ENCODE measurements at regions not wholly inside any gene's neighbourhood (a gene's known extent, or its start where the extent isn't known, plus 50 kb on each side); places are given as distances from the start of the nearest gene placed in this dataset.

GRCh38 chr19:30128211-30128610 lies 186.2 kb downstream of the URI1 start:
- no TSS peak for BruUV-seq (replicated peaks)
- 7% methylated on average over 6 of the region's 6 CpGs for WGBS (ENCODE audit: insufficient coverage, low coverage, missing lambda C conversion rate)
- Histone ChIP-seq H3K36me3 (ENCODE audit: control insufficient read depth, insufficient read depth, low read length) (no peaks in the 10 kb centered on the region), H3K9ac (ENCODE audit: insufficient read depth in 1 of 2, low read depth in 2 of 2, low read length in 2 of 2) (no peak overlapping the region), H3K27me3 (ENCODE audit: control insufficient read depth in 2 of 2, insufficient read depth in 2 of 2, low read length in 2 of 2) (peaks cover 12 to 47% of the 10 kb centered on the region in 2 experiments; a peak in 4 of 5 replicates), H3K4me2 (ENCODE audit: insufficient read depth, low read length) (no peak overlapping the region), H2AFZ (ENCODE audit: low read depth, low read length) (no peak overlapping the region), H3K4me3 (no peak overlapping the region), H3K79me2 (ENCODE audit: control insufficient read depth, insufficient read depth, low read length) (no peaks in the 10 kb centered on the region), H4K20me1 (replicated peaks; ENCODE audit: control insufficient read depth, insufficient read depth, low read length) (no peaks in the 10 kb centered on the region; the same call in none of the 2 replicates), H3K9me1 (ENCODE audit: control insufficient read depth, insufficient read depth, low read length) (no peaks in the 10 kb centered on the region), H3K27ac (ENCODE audit: extremely low read depth, low read depth, low read length) (no peak overlapping the region), H3K9me3 (replicated peaks; ENCODE audit: control insufficient read depth, insufficient read depth, low read depth, low read length) (no peaks in the 10 kb centered on the region), H3K4me1 (replicated peaks in 1 of 2; ENCODE audit: control insufficient read depth in 2 of 2, insufficient read depth in 2 of 2, low read length in 2 of 2) (no peaks in the 10 kb centered on the region; a peak in 1 of 5 replicates)
- FAIRE-seq: no peak
- no peak for DNase-seq (ENCODE audit: extremely low read depth in 1 of 4, low spot score in 3 of 4)
- POLR2A ChIA-PET: no interaction called here
- in situ Hi-C loops (cut with MboI) (no loop called here), intact Hi-C loops (cut with micrococcal nuclease) (no loop called here)
- CTCF ChIA-PET (ENCODE audit: low intra/inter-chr PET ratio): no interaction called here
- ATAC-seq: no peak
- TF ChIP-seq ARID3A (IDR thresholded peaks at IDR 0.05; ENCODE audit: borderline replicate concordance, low read depth, low read length) (no peak), OTX1 (CRISPR knock-in tag; IDR thresholded peaks at IDR 0.05) (no peak), REST (IDR thresholded peaks at IDR 0.05; ENCODE audit: borderline replicate concordance) (no peak), REST (CRISPR knock-in tag; IDR thresholded peaks at IDR 0.05; ENCODE audit: low read depth) (no peak), PREB (CRISPR knock-in tag; IDR thresholded peaks at IDR 0.05) (no peak), THAP7 (CRISPR knock-in tag; IDR thresholded peaks at IDR 0.05) (no peak), TCF7 (IDR thresholded peaks at IDR 0.05; ENCODE audit: borderline replicate concordance) (no peak), ZNF174 (CRISPR knock-in tag; IDR thresholded peaks at IDR 0.05) (no peak), ILF3 (IDR thresholded peaks at IDR 0.05; ENCODE audit: borderline replicate concordance) (no peak), NFATC3 (IDR thresholded peaks at IDR 0.05) (no peak), TSC22D4 (tag; IDR thresholded peaks at IDR 0.05) (no peak), E2F5 (CRISPR knock-in tag; IDR thresholded peaks at IDR 0.05) (no peak)

All from K562 (cell line).